Gastrocnemius medialis (tissue), 4 donors: ENCODE measurements at regions not wholly inside any gene's neighbourhood (a gene's known extent, or its start where the extent isn't known, plus 50 kb on each side); places are given as distances from the start of the nearest gene placed in this dataset.

Experiments used
- ATAC-seq, 2 donors: fragments of 150-250 bp; one replicate each; pipeline ENCODE4 v1.9.1; 2016
- DNase-seq, 2 donors: peaks; one replicate each; pipeline ENCODE4 v3.0.0-alpha.2; 2019
- H3K27ac ChIP-seq, 4 donors: fragments of 200-600 bp; sonication (generic); 1 replicate in 1 of 4; 2 replicates in 3 of 4; pipeline ENCODE4 v1.5.1; 2016 to 2018; ENCODE audit warnings: mild to moderate bottlenecking in 2 of 4, moderate library complexity in 1 of 4
- H3K27me3 ChIP-seq, 3 donors: fragments of 200-600 bp; sonication (generic) in 2 of 3; 1 replicate in 1 of 3; 2 replicates in 2 of 3; pipeline versions ENCODE4 v1.5.1 to v1.6.0; 2016 to 2019; ENCODE audit warnings: mild to moderate bottlenecking in 1 of 3, moderate library complexity in 1 of 3
- H3K36me3 ChIP-seq, 2 donors: fragments of 200-600 bp; sonication (generic) in 1 of 2; one replicate each; pipeline ENCODE4 v1.5.1; 2017 to 2018
- H3K4me1 ChIP-seq, 2 donors: fragments of 200-600 bp; sonication (generic) in 1 of 2; one replicate each; pipeline ENCODE4 v1.5.1; 2016 to 2017; ENCODE audit warnings: mild to moderate bottlenecking in 2 of 2
- H3K4me3 ChIP-seq, 4 donors: fragments of 200-600 bp; sonication (generic) in 3 of 4; 1 replicate in 1 of 4; 2 replicates in 3 of 4; pipeline ENCODE4 v1.5.1; 2016 to 2019; ENCODE audit warnings: mild to moderate bottlenecking in 2 of 4
- H3K9me3 ChIP-seq, 3 donors: fragments of 200-600 bp; sonication (generic) in 2 of 3; 1 replicate in 1 of 3; 2 replicates in 2 of 3; pipeline ENCODE4 v1.5.1; 2016 to 2019
- POLR2A ChIP-seq, 2 donors: fragments of 450-650 bp; IDR thresholded peaks; one replicate each; pipeline ENCODE4 v1.6.1; 2017; ENCODE audit warnings: antibody characterized with exemption in 2 of 2, mild to moderate bottlenecking in 2 of 2, moderate library complexity in 2 of 2
- in situ Hi-C, 4 donors: fragments of 200-750 bp; cut with MboI; loops; one replicate each; pipeline versions ENCODE4 v1.15.0 to v1.8.0; 2017; ENCODE audit warnings: low sequenced_read_pairs in 4 of 4
- intact Hi-C: fragments of 100-400 bp; cut with DNase I; formaldehyde crosslinking; loops from one replicate; pipeline ENCODE4 v1.15.1; 2023; ENCODE audit warnings: low total_unique reads
- TF ChIP-seq, protein P1 (sequence below), 5 experiments: fragments of 450-650 bp in 3 of 5; fragments of 200-600 bp in 2 of 5; sonication (generic) in 2 of 5; IDR thresholded peaks in 4 of 5; conservative IDR thresholded peaks in 1 of 5; 1 replicate in 4 of 5; 2 replicates in 1 of 5; pipeline ENCODE4 v1.5.1; 2016 to 2019; ENCODE audit warnings: antibody characterized with exemption in 5 of 5, mild to moderate bottlenecking in 3 of 5, moderate library complexity in 3 of 5

DNA sequence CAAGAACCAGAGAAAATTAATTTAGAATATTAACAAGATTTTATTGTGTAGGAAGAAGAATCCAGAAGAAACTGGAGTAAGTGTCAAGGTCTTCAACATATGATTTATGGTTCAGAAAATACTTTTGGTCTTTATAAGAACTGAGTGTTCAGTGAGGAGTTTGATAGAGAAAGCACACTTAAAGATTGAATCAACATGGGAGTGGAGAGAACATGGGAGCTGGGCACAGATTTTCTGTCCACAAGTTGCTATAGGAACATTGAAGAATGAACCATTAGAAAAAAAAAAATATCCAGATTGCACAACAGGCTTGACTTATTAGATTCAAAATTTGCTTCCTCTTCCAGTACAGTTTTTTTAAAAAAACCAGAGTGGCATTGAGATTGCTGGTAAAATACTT, 601.2 kb upstream of the GNPDA2 start:
- no peak overlapping the region for H3K4me3 ChIP-seq
- no peaks in the 10 kb centered on the region for H3K9me3 ChIP-seq
- in situ Hi-C loops, result no loop called here
- no peaks in the 10 kb centered on the region for H3K36me3 ChIP-seq
- no peak for TF ChIP-seq POLR2A (IDR thresholded peaks at IDR 0.05)
- TF ChIP-seq, protein P1, sequence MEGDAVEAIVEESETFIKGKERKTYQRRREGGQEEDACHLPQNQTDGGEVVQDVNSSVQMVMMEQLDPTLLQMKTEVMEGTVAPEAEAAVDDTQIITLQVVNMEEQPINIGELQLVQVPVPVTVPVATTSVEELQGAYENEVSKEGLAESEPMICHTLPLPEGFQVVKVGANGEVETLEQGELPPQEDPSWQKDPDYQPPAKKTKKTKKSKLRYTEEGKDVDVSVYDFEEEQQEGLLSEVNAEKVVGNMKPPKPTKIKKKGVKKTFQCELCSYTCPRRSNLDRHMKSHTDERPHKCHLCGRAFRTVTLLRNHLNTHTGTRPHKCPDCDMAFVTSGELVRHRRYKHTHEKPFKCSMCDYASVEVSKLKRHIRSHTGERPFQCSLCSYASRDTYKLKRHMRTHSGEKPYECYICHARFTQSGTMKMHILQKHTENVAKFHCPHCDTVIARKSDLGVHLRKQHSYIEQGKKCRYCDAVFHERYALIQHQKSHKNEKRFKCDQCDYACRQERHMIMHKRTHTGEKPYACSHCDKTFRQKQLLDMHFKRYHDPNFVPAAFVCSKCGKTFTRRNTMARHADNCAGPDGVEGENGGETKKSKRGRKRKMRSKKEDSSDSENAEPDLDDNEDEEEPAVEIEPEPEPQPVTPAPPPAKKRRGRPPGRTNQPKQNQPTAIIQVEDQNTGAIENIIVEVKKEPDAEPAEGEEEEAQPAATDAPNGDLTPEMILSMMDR (IDR thresholded peaks at IDR 0.05 in 4 of 5, conservative IDR thresholded peaks at IDR 0.05 in 1 of 5), result no peak
- no peak for ATAC-seq
- H3K27ac ChIP-seq, result no peak overlapping the region
- DNase-seq, result no peak
- intact Hi-C loops, result no loop called here
- H3K27me3 ChIP-seq, result no peaks in the 10 kb centered on the region
- H3K4me1 ChIP-seq, result no peaks in the 10 kb centered on the region

DNA sequence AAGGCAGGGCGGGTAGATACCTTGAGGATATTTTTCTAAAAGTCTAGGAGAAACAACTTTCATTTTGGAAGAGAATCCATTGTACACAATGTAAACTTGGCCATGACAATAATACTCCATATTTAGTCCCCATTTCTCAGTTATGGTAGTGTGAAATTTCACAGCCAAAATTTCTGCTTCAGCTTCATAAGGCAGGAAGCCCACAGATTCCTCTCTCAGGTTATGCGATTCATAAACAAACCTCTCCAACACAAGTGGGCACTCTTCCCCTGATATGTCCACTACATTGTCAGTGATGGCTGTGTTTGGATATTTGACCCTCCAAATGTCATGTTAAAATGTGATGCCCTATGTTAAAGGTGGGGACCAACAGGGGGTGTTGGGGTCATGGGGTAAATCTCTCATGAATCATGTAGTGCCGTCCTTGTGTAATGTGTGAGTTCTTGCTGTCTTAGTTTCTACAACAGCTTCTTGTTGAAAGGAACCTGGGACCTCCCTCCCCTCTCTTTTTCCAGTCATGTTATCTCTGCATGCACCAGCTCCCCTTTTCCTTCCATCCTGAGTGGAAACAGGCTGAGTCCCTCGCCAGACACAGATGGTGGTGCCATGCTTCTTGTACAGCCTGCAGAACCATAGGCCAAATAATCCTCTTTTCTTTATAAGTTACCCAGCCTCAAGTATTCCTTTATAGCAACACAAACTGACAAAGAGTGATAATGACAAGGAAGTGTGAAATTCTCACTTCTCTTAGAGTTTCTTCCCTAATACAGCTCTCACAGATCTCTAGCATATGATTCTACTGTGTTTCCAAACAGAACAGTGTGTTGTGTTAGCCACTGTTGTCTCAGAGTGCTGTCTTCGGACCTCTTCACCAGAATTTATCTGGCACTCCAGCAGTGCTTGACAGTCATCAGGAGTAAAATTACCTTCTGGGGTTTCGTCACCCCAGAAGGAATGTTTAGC, 598.4 kb upstream of the GNPDA2 start:
- in situ Hi-C loops (no loop called here), intact Hi-C loops (no loop called here)
- H3K4me3 ChIP-seq, result no peak overlapping the region
- DNase-seq (no peak), ATAC-seq (no peak)
- H3K9me3 ChIP-seq, result no peaks in the 10 kb centered on the region
- H3K27me3 ChIP-seq, result no peaks in the 10 kb centered on the region
- no peaks in the 10 kb centered on the region for H3K4me1 ChIP-seq
- no peaks in the 10 kb centered on the region for H3K36me3 ChIP-seq
- no peak for TF ChIP-seq POLR2A (IDR thresholded peaks at IDR 0.05)
- TF ChIP-seq, protein P1 (IDR thresholded peaks at IDR 0.05 in 4 of 5, conservative IDR thresholded peaks at IDR 0.05 in 1 of 5), result no peak
- no peak overlapping the region for H3K27ac ChIP-seq

DNA sequence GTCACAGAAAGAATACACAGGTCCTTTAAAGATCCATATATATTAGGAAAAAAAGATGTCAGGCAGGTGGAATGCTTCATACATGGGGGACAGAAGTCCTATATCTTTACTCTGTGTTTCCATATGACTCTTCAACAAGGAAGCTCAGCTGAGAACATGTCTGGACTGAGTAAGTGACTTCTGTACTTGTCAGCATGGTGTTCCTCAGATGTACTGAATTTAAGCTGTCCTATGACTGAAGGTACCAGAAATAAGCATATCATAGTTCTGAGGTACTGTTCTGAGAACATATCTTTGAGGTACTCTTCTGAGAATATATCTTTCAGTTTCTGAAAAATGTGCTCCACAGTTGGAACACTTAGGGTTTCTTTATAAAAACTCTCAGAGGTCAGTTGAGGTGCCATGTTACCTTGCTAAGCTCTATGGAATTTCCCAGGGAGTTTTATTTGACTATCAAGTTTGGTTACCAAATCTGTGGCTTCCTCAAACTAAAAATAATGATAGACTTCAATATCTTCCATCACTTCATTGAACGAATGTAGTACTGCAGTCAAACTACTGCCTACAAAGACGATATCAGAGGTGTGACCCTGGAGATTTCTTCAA, 597.2 kb upstream of the GNPDA2 start:
- Histone ChIP-seq H3K4me1 (no peaks in the 10 kb centered on the region), H3K9me3 (no peaks in the 10 kb centered on the region), H3K27me3 (no peaks in the 10 kb centered on the region), H3K4me3 (no peak overlapping the region), H3K36me3 (no peaks in the 10 kb centered on the region), H3K27ac (no peak overlapping the region)
- intact Hi-C loops, result no loop called here
- TF ChIP-seq POLR2A (IDR thresholded peaks at IDR 0.05), result no peak
- TF ChIP-seq, protein P1 (IDR thresholded peaks at IDR 0.05 in 4 of 5, conservative IDR thresholded peaks at IDR 0.05 in 1 of 5), result no peak
- no peak for ATAC-seq
- in situ Hi-C loops, result no loop called here
- no peak for DNase-seq

DNA sequence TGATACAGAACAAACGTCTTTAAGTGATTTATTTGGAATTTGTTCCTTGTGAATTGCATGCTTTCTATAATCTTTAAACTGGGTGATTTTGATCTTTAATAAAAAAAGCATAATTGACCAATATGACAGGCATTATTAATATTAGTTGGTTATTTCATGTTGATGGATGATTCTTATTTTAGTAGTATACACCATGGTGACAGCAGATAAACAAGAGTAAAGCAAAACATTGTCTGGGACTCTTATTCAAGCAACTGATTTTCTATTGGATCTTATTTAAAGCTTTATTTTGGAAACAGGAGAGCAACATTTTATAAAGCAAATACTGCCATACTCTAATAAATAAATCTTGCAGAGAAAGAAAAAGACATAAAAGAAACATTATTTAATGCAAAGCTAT, 591.4 kb upstream of the GNPDA2 start:
- DNase-seq, result no peak
- Histone ChIP-seq H3K36me3 (no peaks in the 10 kb centered on the region), H3K9me3 (no peaks in the 10 kb centered on the region), H3K4me1 (no peaks in the 10 kb centered on the region), H3K27ac (no peak overlapping the region), H3K27me3 (no peaks in the 10 kb centered on the region), H3K4me3 (no peak overlapping the region)
- TF ChIP-seq, protein P1 (IDR thresholded peaks at IDR 0.05 in 4 of 5, conservative IDR thresholded peaks at IDR 0.05 in 1 of 5), result no peak
- TF ChIP-seq POLR2A (IDR thresholded peaks at IDR 0.05), result no peak
- in situ Hi-C loops (no loop called here), intact Hi-C loops (no loop called here)
- no peak for ATAC-seq
